NB4 (cell line): ENCODE measurements at regions not wholly inside any gene's neighbourhood (a gene's known extent, or its start where the extent isn't known, plus 50 kb on each side); places are given as distances from the start of the nearest gene placed in this dataset.

ENCODE experiments used
- DNase-seq: peaks from one replicate; pipeline ENCODE4 v3.0.0; 2010; ENCODE audit warnings: low read depth
- H3K4me3 ChIP-seq: one replicate; pipeline ENCODE4 v1.5.1; 2011; ENCODE audit warnings: mild to moderate bottlenecking, low read depth, low read length, moderate library complexity
- CTCF ChIP-seq: IDR thresholded peaks from one replicate; pipeline ENCODE4 v1.5.1; 2012; ENCODE audit warnings: low read depth, low read length
- MAX ChIP-seq: IDR thresholded peaks from 2 replicates; pipeline ENCODE4 v1.6.1; 2011; ENCODE audit warnings: low read depth, low read length
- MYC ChIP-seq: IDR thresholded peaks from 2 replicates; pipeline ENCODE4 v1.6.1; 2011; ENCODE audit warnings: low read depth, low read length
- POLR2A ChIP-seq: IDR thresholded peaks from 2 replicates; pipeline ENCODE4 v1.6.1; 2011; ENCODE audit warnings: mild to moderate bottlenecking; ENCODE audit not compliant: insufficient read length; ENCODE audit errors: extremely low read depth

- no peak for TF ChIP-seq MAX
- no peak for TF ChIP-seq POLR2A
- no peak for TF ChIP-seq CTCF
- no peak for TF ChIP-seq MYC
- no peak for DNase-seq
- no peak overlapping the region for H3K4me3 ChIP-seq
Observed at GRCh38 chr4:128501239-128501638, 213.6 kb upstream of the PGRMC2 start.

- TF ChIP-seq POLR2A = no peak
- no peak for TF ChIP-seq MYC
- no peak for TF ChIP-seq MAX
- no peak for TF ChIP-seq CTCF
- DNase-seq = no peak
- no peak overlapping the region for H3K4me3 ChIP-seq
Observed at GRCh38 chr4:128488055-128488705, 200.6 kb upstream of the PGRMC2 start.

GRCh38 chr4:128484896-128485295 is 197.3 kb upstream of the PGRMC2 start:
- TF ChIP-seq MYC (no peak), CTCF (no peak), POLR2A (no peak), MAX (no peak)

GRCh38 chr4:128483816-128484215 is 196.2 kb upstream of the PGRMC2 start:
- no peak overlapping the region for H3K4me3 ChIP-seq
- TF ChIP-seq CTCF = no peak
- TF ChIP-seq MYC = no peak
- TF ChIP-seq POLR2A = no peak
- TF ChIP-seq MAX = no peak
- DNase-seq = no peak

More at GRCh38 chr4:128484896-128485295, 197.3 kb upstream of the PGRMC2 start:
- no peak for DNase-seq
- H3K4me3 ChIP-seq = no peak overlapping the region

GRCh38 chr4:128483041-128483440 is 195.4 kb upstream of the PGRMC2 start:
- no peak overlapping the region for H3K4me3 ChIP-seq
- TF ChIP-seq POLR2A (no peak), MAX (no peak), CTCF (no peak), MYC (no peak)
- DNase-seq = no peak
